CD14-positive monocyte (primary cell): ENCODE measurements at regions not wholly inside any gene's neighbourhood (a gene's known extent, or its start where the extent isn't known, plus 50 kb on each side); places are given as distances from the start of the nearest gene placed in this dataset.

Source experiments
- DNase-seq, 3 donors: peaks; one replicate each; pipeline ENCODE4 v3.0.0-alpha.2; 2011 to 2022
- H2AFZ ChIP-seq: 2 replicates; pipeline ENCODE4 v1.6.0; 2012; ENCODE audit warnings: mild to moderate bottlenecking, low read depth, low read length, inconsistent platforms; ENCODE audit not compliant: insufficient read depth, poor library complexity, severe bottlenecking
- H3K27ac ChIP-seq, 2 donors: 1 replicate in 1 of 2; 2 replicates in 1 of 2; pipeline ENCODE4 v1.5.1; 2012 to 2013; ENCODE audit warnings: low read length in 2 of 2, control low read depth in 1 of 2, inconsistent platforms in 1 of 2, low read depth in 1 of 2, mild to moderate bottlenecking in 1 of 2
- H3K27me3 ChIP-seq, 2 donors: one replicate each; pipeline versions ENCODE4 v1.6.0 to v1.6.1; 2011 to 2013; ENCODE audit warnings: low read length in 2 of 2; ENCODE audit not compliant: control insufficient read depth in 2 of 2, insufficient read depth in 2 of 2
- H3K36me3 ChIP-seq, 2 donors: replicated peaks in 1 of 2; 1 replicate in 1 of 2; 2 replicates in 1 of 2; pipeline versions ENCODE4 v1.5.1 to v1.6.1; 2012 to 2013; ENCODE audit warnings: low read length in 2 of 2, control low read depth in 1 of 2, inconsistent platforms in 1 of 2, mild to moderate bottlenecking in 1 of 2; ENCODE audit not compliant: insufficient read depth in 2 of 2, control insufficient read depth in 1 of 2
- H3K4me1 ChIP-seq, 2 donors: 1 replicate in 1 of 2; 2 replicates in 1 of 2; pipeline versions ENCODE4 v1.5.1 to v1.6.1; 2012 to 2013; ENCODE audit warnings: low read length in 2 of 2, control low read depth in 1 of 2, inconsistent platforms in 1 of 2, mild to moderate bottlenecking in 1 of 2, moderate library complexity in 1 of 2; ENCODE audit not compliant: insufficient read depth in 2 of 2, control insufficient read depth in 1 of 2
- H3K4me2 ChIP-seq: replicated peaks from 2 replicates; pipeline ENCODE3; 2012; ENCODE audit warnings: low read length, moderate library complexity, mild to moderate bottlenecking; ENCODE audit not compliant: poor library complexity, severe bottlenecking; ENCODE audit errors: extremely low read depth
- H3K4me3 ChIP-seq, 3 experiments: fragments of 200-600 bp in 1 of 3; sonication (generic) in 1 of 3; replicated peaks in 1 of 3; 1 replicate in 2 of 3; 2 replicates in 1 of 3; pipeline ENCODE4 v1.5.1; 2011 to 2013; ENCODE audit warnings: low read length in 3 of 3, mild to moderate bottlenecking in 3 of 3, control low read depth in 2 of 3, low read depth in 2 of 3, inconsistent platforms in 1 of 3, moderate library complexity in 1 of 3
- H3K79me2 ChIP-seq: 2 replicates; pipeline ENCODE4 v1.6.0; 2012; ENCODE audit warnings: mild to moderate bottlenecking, control low read depth, inconsistent platforms, low read length, moderate library complexity; ENCODE audit not compliant: insufficient read depth
- H3K9ac ChIP-seq: 2 replicates; pipeline ENCODE4 v1.6.0; 2017; ENCODE audit warnings: low read length, mild to moderate bottlenecking; ENCODE audit not compliant: insufficient read depth, poor library complexity, severe bottlenecking
- H3K9me3 ChIP-seq, 2 donors: replicated peaks in 1 of 2; 1 replicate in 1 of 2; 2 replicates in 1 of 2; pipeline versions ENCODE4 v1.5.1 to v1.6.1; 2012 to 2013; ENCODE audit warnings: low read length in 2 of 2, control low read depth in 1 of 2; ENCODE audit not compliant: control insufficient read depth in 1 of 2, insufficient read depth in 1 of 2
- H4K20me1 ChIP-seq: 2 replicates; pipeline ENCODE4 v1.6.0; 2012; ENCODE audit warnings: mild to moderate bottlenecking, low read length, control low read depth, moderate library complexity; ENCODE audit not compliant: insufficient read depth
- H3K27ac Mint-ChIP-seq, 7 donors: one replicate each; pipeline ENCODE4 v1.8.0; 2020; ENCODE audit warnings: mild to moderate bottlenecking in 7 of 7, mixed read lengths in 7 of 7, moderate library complexity in 6 of 7, inconsistent platforms in 2 of 7
- H3K27me3 Mint-ChIP-seq, 3 donors: one replicate each; pipeline ENCODE4 v1.8.0; 2021 to 2022; ENCODE audit warnings: low read depth in 3 of 3, mild to moderate bottlenecking in 3 of 3, mixed read lengths in 3 of 3, moderate library complexity in 3 of 3, inconsistent platforms in 1 of 3
- H3K36me3 Mint-ChIP-seq, 2 donors: one replicate each; pipeline ENCODE4 v1.8.0; 2020; ENCODE audit warnings: mixed read lengths in 2 of 2, inconsistent platforms in 1 of 2, mild to moderate bottlenecking in 1 of 2
- H3K4me1 Mint-ChIP-seq: one replicate; pipeline ENCODE4 v1.8.0; 2020; ENCODE audit warnings: mild to moderate bottlenecking, mixed read lengths
- H3K4me3 Mint-ChIP-seq, 2 donors: one replicate each; pipeline ENCODE4 v1.8.0; 2020; ENCODE audit warnings: mild to moderate bottlenecking in 2 of 2, mixed read lengths in 2 of 2, moderate library complexity in 1 of 2
- H3K9me3 Mint-ChIP-seq, 7 donors: one replicate each; pipeline ENCODE4 v1.8.0; 2020 to 2022; ENCODE audit warnings: mixed read lengths in 7 of 7, mild to moderate bottlenecking in 6 of 7, moderate library complexity in 6 of 7, inconsistent platforms in 2 of 7
- WGBS: methylation state at CpG from one replicate; pipeline ENCODE4 v1.1.5; 2013; ENCODE audit warnings: missing lambda C conversion rate; ENCODE audit not compliant: insufficient coverage; 5-methylcytosine and 5-hydroxymethylcytosine counted together
- intact Hi-C, 2 donors: fragments of 100-400 bp; cut with micrococcal nuclease; formaldehyde crosslinking; loops; one replicate each; pipeline versions ENCODE4 v1.15.0 to v1.15.1; 2023
- TF ChIP-seq, protein P1 (sequence below): fragments of 200-600 bp; IDR thresholded peaks from one replicate; pipeline ENCODE4 v1.8.0; 2022; ENCODE audit warnings: antibody characterized with exemption, mild to moderate bottlenecking

DNA sequence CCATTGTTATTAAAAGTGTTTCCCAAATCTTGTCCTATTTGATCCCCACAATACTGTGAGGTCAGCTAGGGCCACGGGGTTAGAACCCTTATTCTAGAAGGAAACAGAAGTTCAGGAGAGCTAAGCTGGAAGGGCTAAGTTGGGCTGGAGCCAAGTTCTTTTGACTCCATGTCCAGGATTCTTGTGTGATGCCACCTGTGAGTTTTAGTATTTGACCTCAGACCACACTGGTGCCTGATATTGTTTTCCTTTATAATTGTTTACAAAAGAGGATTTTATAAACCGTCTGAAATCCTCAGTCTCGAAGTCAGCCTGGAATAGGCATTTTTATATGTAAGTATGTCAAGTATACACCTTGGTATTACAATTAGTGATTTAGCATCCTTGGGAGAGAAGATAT, 332.7 kb downstream of the CBLN1 start:
- Histone ChIP-seq H2AFZ (no peak overlapping the region), H4K20me1 (no peaks in the 10 kb centered on the region), H3K27me3 (no peaks in the 10 kb centered on the region), H3K4me1 (no peaks in the 10 kb centered on the region), H3K79me2 (no peaks in the 10 kb centered on the region), H3K27ac (no peak overlapping the region), H3K9me3 (no peaks in the 10 kb centered on the region), H3K36me3 (no peaks in the 10 kb centered on the region), H3K4me2 (no peak overlapping the region), H3K9ac (no peak overlapping the region), H3K4me3 (no peak overlapping the region)
- Mint-ChIP-seq H3K9me3 (peaks cover 0 to 13% (median 4%) of the 10 kb centered on the region in 7 donors), H3K36me3 (no peaks in the 10 kb centered on the region), H3K4me3 (no peak overlapping the region), H3K27ac (no peak overlapping the region), H3K27me3 (peaks cover 0 to 1% (median 0%) of the 10 kb centered on the region in 3 donors), H3K4me1 (no peaks in the 10 kb centered on the region)
- intact Hi-C loops = no loop called here
- TF ChIP-seq, protein P1, sequence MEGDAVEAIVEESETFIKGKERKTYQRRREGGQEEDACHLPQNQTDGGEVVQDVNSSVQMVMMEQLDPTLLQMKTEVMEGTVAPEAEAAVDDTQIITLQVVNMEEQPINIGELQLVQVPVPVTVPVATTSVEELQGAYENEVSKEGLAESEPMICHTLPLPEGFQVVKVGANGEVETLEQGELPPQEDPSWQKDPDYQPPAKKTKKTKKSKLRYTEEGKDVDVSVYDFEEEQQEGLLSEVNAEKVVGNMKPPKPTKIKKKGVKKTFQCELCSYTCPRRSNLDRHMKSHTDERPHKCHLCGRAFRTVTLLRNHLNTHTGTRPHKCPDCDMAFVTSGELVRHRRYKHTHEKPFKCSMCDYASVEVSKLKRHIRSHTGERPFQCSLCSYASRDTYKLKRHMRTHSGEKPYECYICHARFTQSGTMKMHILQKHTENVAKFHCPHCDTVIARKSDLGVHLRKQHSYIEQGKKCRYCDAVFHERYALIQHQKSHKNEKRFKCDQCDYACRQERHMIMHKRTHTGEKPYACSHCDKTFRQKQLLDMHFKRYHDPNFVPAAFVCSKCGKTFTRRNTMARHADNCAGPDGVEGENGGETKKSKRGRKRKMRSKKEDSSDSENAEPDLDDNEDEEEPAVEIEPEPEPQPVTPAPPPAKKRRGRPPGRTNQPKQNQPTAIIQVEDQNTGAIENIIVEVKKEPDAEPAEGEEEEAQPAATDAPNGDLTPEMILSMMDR = no peak
- no peak for DNase-seq
- WGBS = no CpG with 5 or more reads among the region's 3 CpGs

DNA sequence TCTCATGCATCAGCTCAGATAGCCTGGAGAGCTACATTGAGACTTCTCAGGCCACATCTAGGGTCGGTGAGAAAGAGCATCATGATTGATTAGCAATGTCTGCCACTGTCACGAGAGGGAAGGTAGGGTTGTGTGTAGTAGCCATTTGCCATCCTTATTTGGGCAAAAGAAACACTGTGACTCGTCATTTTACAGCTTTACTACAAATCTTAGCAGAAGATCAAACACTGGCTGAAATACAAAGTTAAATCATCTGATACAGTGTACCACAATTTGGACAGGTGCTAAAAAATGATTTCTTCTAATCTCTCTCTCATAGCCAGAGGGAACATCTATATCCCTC, 334.3 kb downstream of the CBLN1 start:
- H3K36me3 Mint-ChIP-seq = no peaks in the 10 kb centered on the region
- WGBS = 40% methylated on average over 1 of the region's 3 CpGs

More for the DNA sequence above, 334.3 kb downstream of the CBLN1 start:
- intact Hi-C loops = no loop called here
- TF ChIP-seq, protein P1 = no peak
- H3K27ac ChIP-seq = no peak overlapping the region
- H3K4me1 Mint-ChIP-seq = no peaks in the 10 kb centered on the region
- H3K27me3 Mint-ChIP-seq = peaks cover 0 to 3% (median 0%) of the 10 kb centered on the region in 3 donors
- H3K79me2 ChIP-seq = no peaks in the 10 kb centered on the region
- no peaks in the 10 kb centered on the region for H3K27me3 ChIP-seq
- peaks cover 0 to 13% (median 5%) of the 10 kb centered on the region in 7 donors for H3K9me3 Mint-ChIP-seq
- no peaks in the 10 kb centered on the region for H4K20me1 ChIP-seq
- no peak overlapping the region for H3K4me2 ChIP-seq
- H3K9ac ChIP-seq = no peak overlapping the region
- no peak for DNase-seq
- H3K9me3 ChIP-seq = no peaks in the 10 kb centered on the region
- H3K27ac Mint-ChIP-seq = no peak overlapping the region
- H3K4me1 ChIP-seq = no peaks in the 10 kb centered on the region
- no peaks in the 10 kb centered on the region for H3K36me3 ChIP-seq
- no peak overlapping the region for H2AFZ ChIP-seq
- no peak overlapping the region for H3K4me3 Mint-ChIP-seq
- H3K4me3 ChIP-seq = no peak overlapping the region
